Duodenal mucosa (tissue), 2 donors: ENCODE measurements at regions not wholly inside any gene's neighbourhood (a gene's known extent, or its start where the extent isn't known, plus 50 kb on each side); places are given as distances from the start of the nearest gene placed in this dataset.

Experiments
- H3K27ac ChIP-seq: one replicate; pipeline ENCODE4 v1.7.0; 2013; ENCODE audit warnings: low read depth, low read length
- H3K27me3 ChIP-seq, 2 donors: one replicate each; pipeline ENCODE4 v1.7.0; 2013; ENCODE audit warnings: low read length in 2 of 2, control low read depth in 1 of 2; ENCODE audit not compliant: insufficient read depth in 2 of 2, control insufficient read depth in 1 of 2
- H3K36me3 ChIP-seq, 2 donors: one replicate each; pipeline ENCODE4 v1.7.0; 2013; ENCODE audit warnings: low read length in 2 of 2, control low read depth in 1 of 2; ENCODE audit not compliant: insufficient read depth in 2 of 2, control insufficient read depth in 1 of 2
- H3K4me1 ChIP-seq, 2 donors: one replicate each; pipeline ENCODE4 v1.7.0; 2013; ENCODE audit warnings: low read length in 2 of 2, control low read depth in 1 of 2; ENCODE audit not compliant: insufficient read depth in 2 of 2, control insufficient read depth in 1 of 2
- H3K4me3 ChIP-seq, 2 donors: one replicate each; pipeline ENCODE4 v1.7.0; 2013; ENCODE audit warnings: low read length in 2 of 2, low read depth in 1 of 2
- H3K9ac ChIP-seq, 2 donors: one replicate each; pipeline ENCODE4 v1.7.0; 2013; ENCODE audit warnings: low read length in 2 of 2, low read depth in 1 of 2
- H3K9me3 ChIP-seq, 2 donors: one replicate each; pipeline ENCODE4 v1.7.0; 2013; ENCODE audit warnings: low read length in 2 of 2, control low read depth in 1 of 2; ENCODE audit not compliant: control insufficient read depth in 1 of 2

- Histone ChIP-seq H3K9ac (no peak overlapping the region), H3K36me3 (no peaks in the 10 kb centered on the region), H3K27me3 (no peaks in the 10 kb centered on the region), H3K27ac (no peak overlapping the region), H3K4me1 (peaks cover 0 to 8% of the 10 kb centered on the region in 2 donors), H3K9me3 (no peaks in the 10 kb centered on the region), H3K4me3 (no peak overlapping the region)
These were observed 825.9 kb downstream of the TRIB2 start for GRCh38 chr2:13542642-13543041.

GRCh38 chr2:13543550-13543949 lies 826.8 kb downstream of the TRIB2 start:
- Histone ChIP-seq H3K4me3 (no peak overlapping the region), H3K36me3 (no peaks in the 10 kb centered on the region), H3K27ac (no peak overlapping the region), H3K9me3 (no peaks in the 10 kb centered on the region), H3K4me1 (no peaks in the 10 kb centered on the region), H3K27me3 (no peaks in the 10 kb centered on the region), H3K9ac (no peak overlapping the region)

GRCh38 chr2:13545320-13545719 lies 828.6 kb downstream of the TRIB2 start:
- Histone ChIP-seq H3K9ac (no peak overlapping the region), H3K4me1 (no peaks in the 10 kb centered on the region), H3K27ac (no peak overlapping the region), H3K27me3 (no peaks in the 10 kb centered on the region), H3K36me3 (no peaks in the 10 kb centered on the region), H3K4me3 (no peak overlapping the region), H3K9me3 (no peaks in the 10 kb centered on the region)

- no peaks in the 10 kb centered on the region for H3K36me3 ChIP-seq
- no peak overlapping the region for H3K4me3 ChIP-seq
- H3K4me1 ChIP-seq: no peaks in the 10 kb centered on the region
- H3K27me3 ChIP-seq: no peaks in the 10 kb centered on the region
- H3K9me3 ChIP-seq: no peaks in the 10 kb centered on the region
- H3K9ac ChIP-seq: no peak overlapping the region
- no peak overlapping the region for H3K27ac ChIP-seq
These were observed 829.4 kb downstream of the TRIB2 start for GRCh38 chr2:13546131-13546530.

GRCh38 chr2:13550285-13551231 lies 833.8 kb downstream of the TRIB2 start:
- no peaks in the 10 kb centered on the region for H3K36me3 ChIP-seq
- no peaks in the 10 kb centered on the region for H3K9me3 ChIP-seq
- no peak overlapping the region for H3K4me3 ChIP-seq
- no peak overlapping the region for H3K27ac ChIP-seq
- H3K27me3 ChIP-seq: no peaks in the 10 kb centered on the region
- H3K4me1 ChIP-seq: no peaks in the 10 kb centered on the region
- H3K9ac ChIP-seq: no peak overlapping the region

- Histone ChIP-seq H3K9ac (no peak overlapping the region), H3K4me3 (no peak overlapping the region), H3K27ac (no peak overlapping the region)
These were observed 841.6 kb downstream of the TRIB2 start for GRCh38 chr2:13558368-13558767.

GRCh38 chr2:13560322-13560721 lies 843.6 kb downstream of the TRIB2 start:
- Histone ChIP-seq H3K4me3 (no peak overlapping the region), H3K36me3 (no peaks in the 10 kb centered on the region), H3K27ac (no peak overlapping the region), H3K27me3 (no peaks in the 10 kb centered on the region), H3K4me1 (no peaks in the 10 kb centered on the region), H3K9ac (no peak overlapping the region), H3K9me3 (no peaks in the 10 kb centered on the region)

More at GRCh38 chr2:13558368-13558767, 841.6 kb downstream of the TRIB2 start:
- H3K4me1 ChIP-seq: no peaks in the 10 kb centered on the region
- no peaks in the 10 kb centered on the region for H3K27me3 ChIP-seq
- no peaks in the 10 kb centered on the region for H3K9me3 ChIP-seq
- H3K36me3 ChIP-seq: no peaks in the 10 kb centered on the region

- Histone ChIP-seq H3K27ac (no peak overlapping the region), H3K36me3 (no peaks in the 10 kb centered on the region), H3K27me3 (no peaks in the 10 kb centered on the region), H3K4me3 (no peak overlapping the region), H3K9ac (no peak overlapping the region), H3K4me1 (no peaks in the 10 kb centered on the region), H3K9me3 (no peaks in the 10 kb centered on the region)
These were observed 855.7 kb downstream of the TRIB2 start for GRCh38 chr2:13572466-13572865.

- Histone ChIP-seq H3K9ac (no peak overlapping the region), H3K9me3 (no peaks in the 10 kb centered on the region), H3K4me3 (no peak overlapping the region), H3K4me1 (no peaks in the 10 kb centered on the region), H3K27me3 (no peaks in the 10 kb centered on the region), H3K36me3 (no peaks in the 10 kb centered on the region), H3K27ac (no peak overlapping the region)
These were observed 858.1 kb downstream of the TRIB2 start for GRCh38 chr2:13574831-13575230.

GRCh38 chr2:13576406-13577036 lies 859.8 kb downstream of the TRIB2 start:
- Histone ChIP-seq H3K9ac (no peak overlapping the region), H3K4me3 (no peak overlapping the region), H3K27me3 (no peaks in the 10 kb centered on the region), H3K4me1 (no peaks in the 10 kb centered on the region), H3K9me3 (no peaks in the 10 kb centered on the region), H3K27ac (no peak overlapping the region), H3K36me3 (no peaks in the 10 kb centered on the region)
